PC-9 (cell line): ENCODE measurements at regions not wholly inside any gene's neighbourhood (a gene's known extent, or its start where the extent isn't known, plus 50 kb on each side); places are given as distances from the start of the nearest gene placed in this dataset.

Source experiments
- BruUV-seq: library from RNA; stranded (reverse); fragments of 400-500 nt; replicated peaks from 2 replicates; lab custom pipeline; 2021; lab: Mats Ljungman, UMichigan
- CTCF ChIA-PET: fragments of 300-600 bp; sonication (Branson Sonifier 250); formaldehyde crosslinking; loops from one replicate; lab custom pipeline; 2022; ENCODE audit warnings: antibody characterized with exemption; lab: Charles Lee
- POLR2A ChIA-PET: fragments of 300-600 bp; sonication (Branson Sonifier 250); formaldehyde crosslinking; loops from one replicate; lab custom pipeline; 2022; ENCODE audit warnings: antibody characterized with exemption; ENCODE audit not compliant: unreplicated experiment; lab: Charles Lee
- DNase-seq, 2 experiments: peaks; one replicate each; pipeline versions ENCODE4 v3.0.0 to v3.0.0-alpha.2; 2015 to 2022; ENCODE audit warnings: mixed read lengths in 1 of 2
- H2AFZ ChIP-seq: fragments of 200-600 bp; sonication (generic); 2 replicates; pipeline ENCODE4 v1.8.1; 2017; ENCODE audit warnings: antibody characterized with exemption
- H3F3A ChIP-seq: fragments of 200-600 bp; sonication (generic); 2 replicates; pipeline ENCODE4 v1.8.1; 2017; ENCODE audit warnings: antibody characterized with exemption, mild to moderate bottlenecking, low read depth; ENCODE audit not compliant: insufficient read depth
- H3K27ac ChIP-seq: fragments of 200-600 bp; sonication (generic); 2 replicates; pipeline ENCODE4 v1.6.1; 2016; ENCODE audit warnings: mixed run types
- H3K27me3 ChIP-seq: fragments of 200-600 bp; sonication (generic); 2 replicates; pipeline ENCODE4 v1.6.1; 2016; ENCODE audit warnings: low read depth, mixed run types; ENCODE audit not compliant: insufficient read depth
- H3K36me3 ChIP-seq: fragments of 200-600 bp; sonication (generic); 2 replicates; pipeline ENCODE4 v1.6.1; 2016; ENCODE audit warnings: low read depth, mixed run types
- H3K4me1 ChIP-seq: fragments of 200-600 bp; sonication (generic); replicated peaks from 2 replicates; pipeline ENCODE4 v1.6.1; 2016; ENCODE audit warnings: mixed run types; ENCODE audit not compliant: insufficient read depth
- H3K4me2 ChIP-seq: fragments of 200-600 bp; sonication (generic); 2 replicates; pipeline ENCODE4 v1.6.1; 2017; ENCODE audit warnings: mixed run types
- H3K4me3 ChIP-seq: fragments of 200-600 bp; sonication (generic); 2 replicates; pipeline ENCODE4 v1.6.1; 2016; ENCODE audit warnings: mixed run types
- H3K79me2 ChIP-seq: fragments of 200-600 bp; sonication (generic); 2 replicates; pipeline ENCODE4 v1.6.1; 2017; ENCODE audit warnings: low read depth, mixed run types
- H3K9me2 ChIP-seq: fragments of 200-600 bp; sonication (generic); 2 replicates; pipeline ENCODE4 v1.8.1; 2017; ENCODE audit warnings: mild to moderate bottlenecking; ENCODE audit not compliant: insufficient read depth
- H3K9me3 ChIP-seq: fragments of 200-600 bp; sonication (generic); 2 replicates; pipeline ENCODE4 v1.8.1; 2016; ENCODE audit warnings: low read depth; ENCODE audit not compliant: insufficient read depth
- H4K20me1 ChIP-seq: fragments of 200-600 bp; sonication (generic); 2 replicates; pipeline ENCODE4 v1.8.1; 2017; ENCODE audit not compliant: insufficient read depth
- EZH2 ChIP-seq: fragments of 200-600 bp; sonication (generic); IDR thresholded peaks from 2 replicates; pipeline ENCODE4 v1.8.0; 2017; ENCODE audit warnings: antibody characterized with exemption, low read depth
- intact Hi-C: fragments of 100-400 bp; cut with micrococcal nuclease; formaldehyde crosslinking; loops from one replicate; pipeline ENCODE4 v1.10.0; 2022; ENCODE audit not compliant: unreplicated experiment
- TF ChIP-seq, protein P1 (sequence below): fragments of 200-600 bp; sonication (generic); conservative IDR thresholded peaks from 2 replicates; pipeline ENCODE4 v1.6.1; 2017; ENCODE audit warnings: mixed run types, antibody characterized with exemption, mild to moderate bottlenecking, moderate library complexity

DNA sequence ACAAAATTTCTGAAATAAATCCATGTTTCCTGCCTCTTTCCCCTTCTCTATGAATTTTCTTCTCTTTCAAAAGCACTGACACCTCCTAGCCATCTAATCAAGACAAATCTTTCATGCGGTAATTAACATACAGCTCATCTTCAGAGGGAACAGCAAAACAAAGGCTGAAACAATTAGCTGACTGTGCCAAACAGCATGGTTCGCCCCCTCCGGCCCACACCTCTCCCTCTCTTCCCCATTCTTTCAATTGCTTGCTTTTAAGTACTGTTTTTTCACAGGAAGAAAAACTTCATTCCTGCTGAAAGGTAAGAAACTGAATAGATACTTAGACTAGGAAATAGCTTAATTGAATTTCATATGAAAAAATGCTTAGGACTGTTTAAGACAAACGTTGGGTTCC is 291.1 kb upstream of the NOCT start:
- no peak overlapping the region for H3K4me3 ChIP-seq
- DNase-seq, result no peak
- no peaks in the 10 kb centered on the region for H3K27me3 ChIP-seq
- no peak overlapping the region for H3K27ac ChIP-seq
- H3K4me1 ChIP-seq, result peaks cover 11% of the 10 kb centered on the region; the same call in 1 of the 2 replicates
- H3K4me2 ChIP-seq, result no peak overlapping the region
- H3K79me2 ChIP-seq, result no peaks in the 10 kb centered on the region
- H3K9me2 ChIP-seq, result no peaks in the 10 kb centered on the region
- no TSS peak for BruUV-seq
- no peak for TF ChIP-seq EZH2
- TF ChIP-seq, protein P1, sequence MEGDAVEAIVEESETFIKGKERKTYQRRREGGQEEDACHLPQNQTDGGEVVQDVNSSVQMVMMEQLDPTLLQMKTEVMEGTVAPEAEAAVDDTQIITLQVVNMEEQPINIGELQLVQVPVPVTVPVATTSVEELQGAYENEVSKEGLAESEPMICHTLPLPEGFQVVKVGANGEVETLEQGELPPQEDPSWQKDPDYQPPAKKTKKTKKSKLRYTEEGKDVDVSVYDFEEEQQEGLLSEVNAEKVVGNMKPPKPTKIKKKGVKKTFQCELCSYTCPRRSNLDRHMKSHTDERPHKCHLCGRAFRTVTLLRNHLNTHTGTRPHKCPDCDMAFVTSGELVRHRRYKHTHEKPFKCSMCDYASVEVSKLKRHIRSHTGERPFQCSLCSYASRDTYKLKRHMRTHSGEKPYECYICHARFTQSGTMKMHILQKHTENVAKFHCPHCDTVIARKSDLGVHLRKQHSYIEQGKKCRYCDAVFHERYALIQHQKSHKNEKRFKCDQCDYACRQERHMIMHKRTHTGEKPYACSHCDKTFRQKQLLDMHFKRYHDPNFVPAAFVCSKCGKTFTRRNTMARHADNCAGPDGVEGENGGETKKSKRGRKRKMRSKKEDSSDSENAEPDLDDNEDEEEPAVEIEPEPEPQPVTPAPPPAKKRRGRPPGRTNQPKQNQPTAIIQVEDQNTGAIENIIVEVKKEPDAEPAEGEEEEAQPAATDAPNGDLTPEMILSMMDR, result no peak
- ChIA-PET CTCF (no interaction called here), POLR2A (no interaction called here)
- H3F3A ChIP-seq, result no peaks in the 10 kb centered on the region
- H4K20me1 ChIP-seq, result no peaks in the 10 kb centered on the region
- no peak overlapping the region for H2AFZ ChIP-seq
- intact Hi-C loops, result no loop called here
- H3K36me3 ChIP-seq, result no peaks in the 10 kb centered on the region
- no peaks in the 10 kb centered on the region for H3K9me3 ChIP-seq

- POLR2A ChIA-PET, result no interaction called here
- CTCF ChIA-PET, result no interaction called here
- TF ChIP-seq, protein P1, result no peak
- no peak for TF ChIP-seq EZH2
- Histone ChIP-seq H3K4me3 (no peak overlapping the region), H3F3A (no peaks in the 10 kb centered on the region), H3K9me2 (no peaks in the 10 kb centered on the region), H3K4me1 (no peaks in the 10 kb centered on the region), H2AFZ (no peak overlapping the region), H3K36me3 (no peaks in the 10 kb centered on the region), H3K27ac (no peak overlapping the region), H3K27me3 (no peaks in the 10 kb centered on the region), H3K9me3 (no peaks in the 10 kb centered on the region), H3K4me2 (no peak overlapping the region), H4K20me1 (no peaks in the 10 kb centered on the region), H3K79me2 (no peaks in the 10 kb centered on the region)
- no peak for DNase-seq
- intact Hi-C loops, result no loop called here
- no TSS peak for BruUV-seq
These were observed 298.8 kb upstream of the NOCT start for GRCh38 chr4:138716559-138717335.

DNA sequence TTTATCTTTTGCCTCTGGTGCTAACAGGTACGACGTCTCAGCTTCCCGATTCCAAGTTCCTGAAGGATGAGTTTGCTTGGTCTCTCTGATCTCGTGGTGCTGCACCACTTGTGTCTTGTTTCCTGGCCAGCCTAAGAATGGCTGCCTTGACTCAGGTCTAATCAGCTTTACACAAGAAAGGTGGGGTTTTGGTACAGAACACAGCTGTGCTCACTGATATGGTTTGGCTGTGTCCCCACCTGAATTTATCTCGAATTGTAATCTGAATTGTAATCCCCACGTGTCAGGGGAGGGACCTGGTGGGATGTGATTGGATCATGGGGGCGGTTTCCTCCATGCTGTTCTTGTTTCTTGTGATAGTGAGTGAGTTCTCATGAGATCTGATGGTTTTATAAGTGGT is 305.3 kb upstream of the NOCT start:
- ChIA-PET CTCF (no interaction called here), POLR2A (no interaction called here)
- intact Hi-C loops, result no loop called here
- BruUV-seq, result no TSS peak
- H3F3A ChIP-seq, result no peaks in the 10 kb centered on the region
- H3K4me1 ChIP-seq, result no peaks in the 10 kb centered on the region
- no peaks in the 10 kb centered on the region for H3K9me2 ChIP-seq
- H3K4me3 ChIP-seq, result no peak overlapping the region
- no peak overlapping the region for H3K27ac ChIP-seq
- no peaks in the 10 kb centered on the region for H3K9me3 ChIP-seq
- TF ChIP-seq, protein P1, result no peak
- TF ChIP-seq EZH2, result no peak
- no peaks in the 10 kb centered on the region for H3K36me3 ChIP-seq
- no peaks in the 10 kb centered on the region for H4K20me1 ChIP-seq
- no peaks in the 10 kb centered on the region for H3K79me2 ChIP-seq
- no peak for DNase-seq
- no peaks in the 10 kb centered on the region for H3K27me3 ChIP-seq
- no peak overlapping the region for H2AFZ ChIP-seq
- no peak overlapping the region for H3K4me2 ChIP-seq
